C4-2B (cell line): ENCODE measurements at regions not wholly inside any gene's neighbourhood (a gene's known extent, or its start where the extent isn't known, plus 50 kb on each side); places are given as distances from the start of the nearest gene placed in this dataset.

Source experiments
- ZFX ChIP-seq: fragments of 450-650 bp; IDR thresholded peaks from 2 replicates; pipeline ENCODE4 v1.6.1; 2017
- TF ChIP-seq, protein P1 (sequence below): fragments of 450-650 bp; conservative IDR thresholded peaks from 2 replicates; pipeline ENCODE4 v1.5.1; 2017; ENCODE audit warnings: mild to moderate bottlenecking

DNA sequence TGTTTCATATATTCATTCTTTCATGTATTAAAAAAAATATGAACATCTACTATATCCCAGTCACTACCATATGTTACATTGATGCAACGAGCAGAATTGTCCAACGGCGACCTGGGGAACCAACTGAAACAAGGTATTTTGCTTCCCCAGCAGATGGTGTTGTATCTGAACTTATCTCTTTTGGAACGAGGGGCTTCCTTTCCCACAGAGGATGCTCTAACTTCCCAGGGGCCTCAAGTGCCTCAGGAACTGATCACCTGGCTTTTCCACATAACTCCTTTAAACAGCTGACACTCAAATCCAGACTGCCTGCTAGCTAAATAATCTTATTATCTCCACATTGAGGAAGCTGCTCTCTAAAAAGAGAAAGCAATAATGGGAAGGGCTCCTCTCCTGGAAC is 259.3 kb downstream of the HTR7 start:
- TF ChIP-seq, protein P1, sequence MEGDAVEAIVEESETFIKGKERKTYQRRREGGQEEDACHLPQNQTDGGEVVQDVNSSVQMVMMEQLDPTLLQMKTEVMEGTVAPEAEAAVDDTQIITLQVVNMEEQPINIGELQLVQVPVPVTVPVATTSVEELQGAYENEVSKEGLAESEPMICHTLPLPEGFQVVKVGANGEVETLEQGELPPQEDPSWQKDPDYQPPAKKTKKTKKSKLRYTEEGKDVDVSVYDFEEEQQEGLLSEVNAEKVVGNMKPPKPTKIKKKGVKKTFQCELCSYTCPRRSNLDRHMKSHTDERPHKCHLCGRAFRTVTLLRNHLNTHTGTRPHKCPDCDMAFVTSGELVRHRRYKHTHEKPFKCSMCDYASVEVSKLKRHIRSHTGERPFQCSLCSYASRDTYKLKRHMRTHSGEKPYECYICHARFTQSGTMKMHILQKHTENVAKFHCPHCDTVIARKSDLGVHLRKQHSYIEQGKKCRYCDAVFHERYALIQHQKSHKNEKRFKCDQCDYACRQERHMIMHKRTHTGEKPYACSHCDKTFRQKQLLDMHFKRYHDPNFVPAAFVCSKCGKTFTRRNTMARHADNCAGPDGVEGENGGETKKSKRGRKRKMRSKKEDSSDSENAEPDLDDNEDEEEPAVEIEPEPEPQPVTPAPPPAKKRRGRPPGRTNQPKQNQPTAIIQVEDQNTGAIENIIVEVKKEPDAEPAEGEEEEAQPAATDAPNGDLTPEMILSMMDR = no peak
- no peak for TF ChIP-seq ZFX
